ENCODE measurements at regions not wholly inside any gene's neighbourhood (a gene's known extent, or its start where the extent isn't known, plus 50 kb on each side); places are given as distances from the start of the nearest gene placed in this dataset.

- H3K4me3 ChIP-seq (ENCODE audit: control insufficient read depth in 2 of 3, extremely low read depth in 1 of 3, insufficient read depth in 2 of 3, low read depth in 1 of 3, low read length in 3 of 3): no peak overlapping the region
- H3K9me1 ChIP-seq (ENCODE audit: control insufficient read depth, extremely low read depth, insufficient read depth, low read length): no peaks in the 10 kb centered on the region
- H3K4me2 ChIP-seq (ENCODE audit: control insufficient read depth, extremely low read depth, insufficient read depth, low read depth, low read length): no peak overlapping the region
- no peak for DNase-seq (ENCODE audit: low read depth, low spot score)
- dilution Hi-C loops (cut with MboI; ENCODE audit: extremely low pct_ligation_motif_present, low sequenced_read_pairs): no loop called here
- H3K36me3 ChIP-seq (ENCODE audit: control insufficient read depth in 2 of 2, extremely low read depth in 1 of 2, insufficient read depth in 2 of 2, low read length in 2 of 2): no peaks in the 10 kb centered on the region
- TF ChIP-seq EZH2 (IDR thresholded peaks at IDR 0.05; ENCODE audit: low read length): no peak
- TF ChIP-seq, protein P1, sequence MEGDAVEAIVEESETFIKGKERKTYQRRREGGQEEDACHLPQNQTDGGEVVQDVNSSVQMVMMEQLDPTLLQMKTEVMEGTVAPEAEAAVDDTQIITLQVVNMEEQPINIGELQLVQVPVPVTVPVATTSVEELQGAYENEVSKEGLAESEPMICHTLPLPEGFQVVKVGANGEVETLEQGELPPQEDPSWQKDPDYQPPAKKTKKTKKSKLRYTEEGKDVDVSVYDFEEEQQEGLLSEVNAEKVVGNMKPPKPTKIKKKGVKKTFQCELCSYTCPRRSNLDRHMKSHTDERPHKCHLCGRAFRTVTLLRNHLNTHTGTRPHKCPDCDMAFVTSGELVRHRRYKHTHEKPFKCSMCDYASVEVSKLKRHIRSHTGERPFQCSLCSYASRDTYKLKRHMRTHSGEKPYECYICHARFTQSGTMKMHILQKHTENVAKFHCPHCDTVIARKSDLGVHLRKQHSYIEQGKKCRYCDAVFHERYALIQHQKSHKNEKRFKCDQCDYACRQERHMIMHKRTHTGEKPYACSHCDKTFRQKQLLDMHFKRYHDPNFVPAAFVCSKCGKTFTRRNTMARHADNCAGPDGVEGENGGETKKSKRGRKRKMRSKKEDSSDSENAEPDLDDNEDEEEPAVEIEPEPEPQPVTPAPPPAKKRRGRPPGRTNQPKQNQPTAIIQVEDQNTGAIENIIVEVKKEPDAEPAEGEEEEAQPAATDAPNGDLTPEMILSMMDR (optimal IDR thresholded peaks at IDR 0.05 in 1 of 3, IDR thresholded peaks at IDR 0.05 in 1 of 3, conservative IDR thresholded peaks at IDR 0.05 in 1 of 3; ENCODE audit: extremely low read depth in 1 of 3, insufficient read depth in 2 of 3, low read length in 3 of 3): no peak
- no peak overlapping the region for H3K27ac ChIP-seq (ENCODE audit: control insufficient read depth, insufficient read depth, low read length)
- H3K9ac ChIP-seq (ENCODE audit: control insufficient read depth, extremely low read depth, insufficient read depth, low read length): no peak overlapping the region
- H4K20me1 ChIP-seq (ENCODE audit: control insufficient read depth, extremely low read depth, insufficient read depth, low read length): no peaks in the 10 kb centered on the region
- no peak overlapping the region for H2AFZ ChIP-seq (ENCODE audit: control insufficient read depth, low read length)
- H3K9me3 ChIP-seq (ENCODE audit: control insufficient read depth, low read depth, low read length): no peaks in the 10 kb centered on the region
- no peak for FAIRE-seq
- H3K4me1 ChIP-seq (ENCODE audit: control insufficient read depth, extremely low read depth, insufficient read depth, low read length): no peaks in the 10 kb centered on the region
- H3K27me3 ChIP-seq (ENCODE audit: control insufficient read depth, extremely low read depth, insufficient read depth, low read length): no peaks in the 10 kb centered on the region
- no peaks in the 10 kb centered on the region for H3K79me2 ChIP-seq (ENCODE audit: control insufficient read depth, insufficient read depth, low read length)
Observed at GRCh38 chr2:236348976-236349375, 84.8 kb upstream of the ASB18 start.

GRCh38 chr2:236350426-236350825 is 86.2 kb upstream of the ASB18 start:
- no peaks in the 10 kb centered on the region for H3K4me1 ChIP-seq (ENCODE audit: control insufficient read depth, extremely low read depth, insufficient read depth, low read length)
- no peaks in the 10 kb centered on the region for H3K27me3 ChIP-seq (ENCODE audit: control insufficient read depth, extremely low read depth, insufficient read depth, low read length)
- DNase-seq (ENCODE audit: low read depth, low spot score) (no peak), FAIRE-seq (no peak)
- no peak overlapping the region for H3K9ac ChIP-seq (ENCODE audit: control insufficient read depth, extremely low read depth, insufficient read depth, low read length)
- no peak overlapping the region for H3K4me2 ChIP-seq (ENCODE audit: control insufficient read depth, extremely low read depth, insufficient read depth, low read depth, low read length)
- no peaks in the 10 kb centered on the region for H3K9me1 ChIP-seq (ENCODE audit: control insufficient read depth, extremely low read depth, insufficient read depth, low read length)
- no peak overlapping the region for H3K4me3 ChIP-seq (ENCODE audit: control insufficient read depth in 2 of 3, extremely low read depth in 1 of 3, insufficient read depth in 2 of 3, low read depth in 1 of 3, low read length in 3 of 3)
- no peaks in the 10 kb centered on the region for H3K36me3 ChIP-seq (ENCODE audit: control insufficient read depth in 2 of 2, extremely low read depth in 1 of 2, insufficient read depth in 2 of 2, low read length in 2 of 2)
- H4K20me1 ChIP-seq (ENCODE audit: control insufficient read depth, extremely low read depth, insufficient read depth, low read length): no peaks in the 10 kb centered on the region
- TF ChIP-seq, protein P1 (optimal IDR thresholded peaks at IDR 0.05 in 1 of 3, IDR thresholded peaks at IDR 0.05 in 1 of 3, conservative IDR thresholded peaks at IDR 0.05 in 1 of 3; ENCODE audit: extremely low read depth in 1 of 3, insufficient read depth in 2 of 3, low read length in 3 of 3): no peak
- no peak overlapping the region for H2AFZ ChIP-seq (ENCODE audit: control insufficient read depth, low read length)
- no peaks in the 10 kb centered on the region for H3K79me2 ChIP-seq (ENCODE audit: control insufficient read depth, insufficient read depth, low read length)
- H3K9me3 ChIP-seq (ENCODE audit: control insufficient read depth, low read depth, low read length): no peaks in the 10 kb centered on the region
- dilution Hi-C loops (cut with MboI; ENCODE audit: extremely low pct_ligation_motif_present, low sequenced_read_pairs): no loop called here
- no peak overlapping the region for H3K27ac ChIP-seq (ENCODE audit: control insufficient read depth, insufficient read depth, low read length)

Measured in keratinocyte (primary cell).